Fibroblast of lung (primary cell): ENCODE measurements at regions not wholly inside any gene's neighbourhood (a gene's known extent, or its start where the extent isn't known, plus 50 kb on each side); places are given as distances from the start of the nearest gene placed in this dataset.
"Not testable (repeated sequence)": the region's sequence is repeated elsewhere in the genome, so short reads cannot be mapped to it uniquely, and the experiment has no call there.

Source experiments
- CTCF ChIP-seq, 2 donors: IDR thresholded peaks in 1 of 2; conservative IDR thresholded peaks in 1 of 2; 1 replicate in 1 of 2; 2 replicates in 1 of 2; pipeline ENCODE4 v1.5.1; 2011 to 2012; ENCODE audit warnings: low read length in 2 of 2, control low read depth in 1 of 2, inconsistent platforms in 1 of 2, low read depth in 1 of 2, mild to moderate bottlenecking in 1 of 2
- EZH2 ChIP-seq: IDR thresholded peaks from 2 replicates; pipeline ENCODE4 v1.5.1; 2012; ENCODE audit warnings: low read length, control low read depth, mild to moderate bottlenecking; ENCODE audit errors: missing control alignments

GRCh38 chr22:21187841-21188240, 142.1 kb downstream of the LRRC74B start:
- TF ChIP-seq CTCF (conservative IDR thresholded peaks at IDR 0.05 in 1 of 2, IDR thresholded peaks at IDR 0.05 in 1 of 2; ENCODE audit: low read depth in 1 of 2, low read length in 2 of 2); EZH2: not testable (repeated sequence)
